22Rv1 (cell line): ENCODE measurements at regions not wholly inside any gene's neighbourhood (a gene's known extent, or its start where the extent isn't known, plus 50 kb on each side); places are given as distances from the start of the nearest gene placed in this dataset.

Experiments
- H3K27ac ChIP-seq: fragments of 450-650 bp; 2 replicates; pipeline ENCODE4 v1.5.1; 2017
- ZFX ChIP-seq: fragments of 450-650 bp; IDR thresholded peaks from 2 replicates; pipeline ENCODE4 v1.6.1; 2017; ENCODE audit warnings: antibody characterized with exemption, borderline replicate concordance
- TF ChIP-seq, protein P1 (sequence below): fragments of 450-650 bp; IDR thresholded peaks from 2 replicates; pipeline ENCODE4 v1.5.1; 2017; ENCODE audit warnings: mild to moderate bottlenecking

DNA sequence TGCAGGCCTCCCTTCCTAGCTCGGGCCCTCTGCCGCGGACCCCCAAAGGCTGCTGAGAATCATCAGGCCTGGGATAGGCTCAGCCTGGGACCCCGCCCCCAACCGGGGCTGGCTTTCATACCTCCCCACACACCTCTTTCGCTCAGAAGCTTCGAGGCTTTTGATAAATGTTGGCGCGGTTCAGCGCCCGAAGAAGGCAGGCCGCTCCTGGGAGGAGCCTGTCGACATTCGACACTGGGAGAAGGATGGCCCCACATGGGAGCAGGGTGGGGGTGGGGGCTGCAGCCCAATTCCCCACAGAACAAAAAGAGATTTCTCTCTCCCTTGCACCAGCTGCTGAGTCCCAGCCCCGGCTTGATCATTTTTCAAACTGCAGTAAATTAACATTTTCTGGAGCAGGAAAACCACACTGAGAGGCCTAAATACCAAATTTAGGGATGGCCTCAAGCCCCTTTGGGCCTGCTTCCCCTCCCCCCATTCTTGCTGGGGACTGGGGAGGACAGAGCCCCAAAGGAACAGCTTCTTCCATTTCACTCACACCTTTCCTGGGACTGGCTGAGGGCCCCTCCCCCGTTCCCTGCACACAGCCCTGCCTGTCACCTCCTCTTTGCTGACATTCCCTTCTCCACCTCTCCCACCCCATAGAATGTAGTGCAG lies 112.9 kb upstream of the PJA1 start:
- H3K27ac ChIP-seq: no peak overlapping the region
- TF ChIP-seq ZFX: no peak
- TF ChIP-seq, protein P1, sequence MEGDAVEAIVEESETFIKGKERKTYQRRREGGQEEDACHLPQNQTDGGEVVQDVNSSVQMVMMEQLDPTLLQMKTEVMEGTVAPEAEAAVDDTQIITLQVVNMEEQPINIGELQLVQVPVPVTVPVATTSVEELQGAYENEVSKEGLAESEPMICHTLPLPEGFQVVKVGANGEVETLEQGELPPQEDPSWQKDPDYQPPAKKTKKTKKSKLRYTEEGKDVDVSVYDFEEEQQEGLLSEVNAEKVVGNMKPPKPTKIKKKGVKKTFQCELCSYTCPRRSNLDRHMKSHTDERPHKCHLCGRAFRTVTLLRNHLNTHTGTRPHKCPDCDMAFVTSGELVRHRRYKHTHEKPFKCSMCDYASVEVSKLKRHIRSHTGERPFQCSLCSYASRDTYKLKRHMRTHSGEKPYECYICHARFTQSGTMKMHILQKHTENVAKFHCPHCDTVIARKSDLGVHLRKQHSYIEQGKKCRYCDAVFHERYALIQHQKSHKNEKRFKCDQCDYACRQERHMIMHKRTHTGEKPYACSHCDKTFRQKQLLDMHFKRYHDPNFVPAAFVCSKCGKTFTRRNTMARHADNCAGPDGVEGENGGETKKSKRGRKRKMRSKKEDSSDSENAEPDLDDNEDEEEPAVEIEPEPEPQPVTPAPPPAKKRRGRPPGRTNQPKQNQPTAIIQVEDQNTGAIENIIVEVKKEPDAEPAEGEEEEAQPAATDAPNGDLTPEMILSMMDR: no peak

DNA sequence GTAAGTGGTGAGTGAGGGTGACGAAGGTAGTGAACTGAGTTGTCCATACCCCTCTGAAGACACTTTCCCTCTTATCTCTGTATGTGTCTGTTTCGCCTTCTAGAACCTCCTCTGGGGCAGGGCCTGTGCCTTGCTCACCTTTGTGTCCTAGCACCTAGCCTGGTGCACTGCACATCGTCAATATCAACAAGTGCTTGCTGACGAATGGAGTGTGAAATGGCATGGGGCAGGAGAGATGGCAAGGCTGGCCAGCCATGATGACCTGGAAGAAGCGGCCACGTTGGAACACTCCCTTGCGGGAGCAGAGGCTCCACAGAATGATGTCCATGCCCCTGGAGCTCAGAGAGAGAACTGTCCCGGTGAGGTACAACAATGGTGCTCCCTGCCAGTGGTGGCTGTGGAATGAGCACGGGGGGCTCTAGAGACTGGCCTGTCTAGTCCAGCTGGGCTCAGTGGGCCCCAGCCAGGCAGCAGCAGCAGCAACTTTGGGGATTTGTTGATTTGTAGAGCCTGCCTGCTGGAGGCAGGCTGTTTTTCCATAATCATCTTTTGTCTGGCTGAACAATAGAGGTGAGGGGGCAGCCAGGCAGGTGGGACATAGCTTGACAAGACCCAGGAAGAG lies 112.2 kb upstream of the PJA1 start:
- H3K27ac ChIP-seq: no peak overlapping the region
- TF ChIP-seq ZFX: no peak
- TF ChIP-seq, protein P1: no peak

DNA sequence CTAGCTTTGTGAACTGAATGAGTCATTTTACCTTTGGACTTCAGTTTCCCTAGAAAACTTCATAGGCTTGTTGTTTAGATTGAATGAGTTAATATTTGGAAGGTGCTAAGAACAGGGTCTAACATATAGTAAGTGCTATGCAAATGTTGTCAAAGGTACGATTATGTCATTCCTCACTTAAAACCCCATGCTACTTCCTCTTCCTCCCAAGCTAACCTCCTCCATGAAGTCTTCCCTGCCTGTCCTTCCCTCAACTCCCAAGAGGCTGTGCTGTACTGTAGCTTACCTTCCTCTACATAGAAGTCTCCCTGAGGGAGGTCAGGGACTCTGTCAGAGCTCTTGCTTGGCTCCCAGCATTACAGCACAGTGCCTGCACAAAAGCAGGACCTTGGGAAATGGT lies 103.4 kb upstream of the PJA1 start:
- no peak overlapping the region for H3K27ac ChIP-seq
- no peak for TF ChIP-seq ZFX
- TF ChIP-seq, protein P1: no peak

DNA sequence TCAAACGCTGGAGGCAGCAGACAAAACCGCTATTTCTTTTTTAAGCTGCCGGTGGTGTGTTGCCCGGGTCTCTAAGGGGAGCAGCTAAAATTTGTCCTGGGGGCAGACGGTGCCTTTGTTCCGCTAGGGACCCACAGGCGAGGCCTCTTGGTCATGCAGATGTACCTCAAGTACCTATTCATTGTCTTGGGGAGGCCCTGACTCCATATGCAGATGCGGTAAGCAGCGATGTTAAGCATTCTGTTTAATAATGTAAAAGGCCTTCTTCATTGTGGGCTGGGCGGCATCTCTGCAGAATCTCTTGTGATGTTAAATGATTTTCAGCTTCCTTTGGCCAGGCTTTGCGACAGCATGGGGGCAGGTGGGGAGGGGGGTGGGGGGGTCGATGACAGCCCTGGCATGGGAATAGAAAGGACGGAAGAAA lies 98.9 kb upstream of the PJA1 start:
- no peak overlapping the region for H3K27ac ChIP-seq
- TF ChIP-seq, protein P1: no peak
- TF ChIP-seq ZFX: no peak

DNA sequence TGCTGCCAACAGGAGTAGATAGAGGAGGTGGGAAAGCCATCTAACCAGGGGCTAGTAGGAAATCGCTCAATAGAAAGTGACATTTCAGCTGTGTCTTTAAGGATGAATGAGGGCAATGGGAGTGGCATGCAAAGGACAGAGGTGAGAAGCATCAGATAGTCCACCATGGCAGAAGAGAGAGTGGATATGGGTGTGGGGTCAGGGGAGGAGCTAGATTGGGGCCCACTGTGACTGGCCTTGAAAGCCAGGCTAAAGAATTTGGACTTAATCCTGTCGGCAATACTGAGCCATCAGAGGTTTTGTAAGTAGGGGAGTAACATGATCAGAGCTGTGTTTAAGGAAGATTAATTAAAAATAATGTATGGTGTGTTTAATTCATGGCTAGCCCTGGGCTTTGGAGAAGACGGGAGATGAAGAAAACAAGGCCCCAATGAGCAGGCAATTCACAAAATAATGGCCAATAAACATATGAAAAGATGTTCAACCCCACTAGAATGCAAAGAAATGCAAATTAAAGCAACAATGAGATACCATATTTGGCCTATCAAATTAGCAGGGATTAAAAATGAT lies 98.1 kb upstream of the PJA1 start:
- TF ChIP-seq ZFX: no peak
- TF ChIP-seq, protein P1: no peak

DNA sequence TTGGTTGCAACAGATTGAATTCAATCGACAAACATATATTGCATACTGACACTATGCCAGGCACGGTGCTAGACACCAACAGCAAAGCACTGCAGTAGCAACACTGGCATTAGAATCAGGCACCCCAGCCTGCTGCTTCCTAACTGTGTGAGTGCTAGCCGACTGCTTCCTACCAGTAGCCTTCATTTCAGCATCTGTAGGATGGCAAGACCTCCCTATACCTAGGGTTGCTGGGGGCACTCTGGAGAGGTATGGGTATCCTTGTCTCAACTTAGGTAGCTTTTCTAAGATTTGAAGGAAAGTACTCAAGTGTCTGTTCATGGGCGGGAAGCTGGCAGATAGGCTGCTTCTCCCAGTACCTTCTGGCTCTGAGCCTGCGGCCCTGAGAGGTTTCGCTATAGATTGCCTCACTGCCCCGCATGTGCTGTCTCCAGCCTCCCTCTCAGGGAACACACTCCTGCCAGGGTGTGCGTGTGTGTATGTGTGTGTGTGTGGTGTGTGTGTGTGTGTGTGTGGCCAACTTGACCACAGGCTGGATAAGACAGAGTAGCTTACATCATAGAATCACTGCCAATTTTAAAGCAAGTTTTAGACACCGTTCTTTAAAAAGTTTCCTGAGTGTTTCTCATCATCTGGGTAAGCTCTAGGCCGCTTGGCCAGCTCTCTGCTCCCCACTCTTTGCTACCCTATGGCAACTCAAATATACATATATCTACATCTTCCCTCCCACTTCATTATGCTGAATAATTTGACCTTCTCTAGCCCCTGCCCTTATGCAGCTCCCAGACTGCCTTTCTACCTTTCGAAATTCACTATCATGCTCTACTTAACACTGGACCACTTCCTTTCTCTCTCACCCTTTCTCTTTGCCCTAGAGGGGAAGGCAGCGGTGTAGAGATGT lies 97.0 kb upstream of the PJA1 start:
- no peak overlapping the region for H3K27ac ChIP-seq
- TF ChIP-seq, protein P1: no peak
- TF ChIP-seq ZFX: no peak

More for the DNA sequence above, 98.1 kb upstream of the PJA1 start:
- H3K27ac ChIP-seq: no peak overlapping the region
